Stimulated activated CD8-positive, alpha-beta memory T cell treated with anti-CD3 and anti-CD28 coated beads, Interleukin-2, amount 100 ng/mL, for 48 hours (primary cell): ENCODE measurements at regions not wholly inside any gene's neighbourhood (a gene's known extent, or its start where the extent isn't known, plus 50 kb on each side); places are given as distances from the start of the nearest gene placed in this dataset.
A peak's percentile ranks its signal among the peaks of the same experiment; 100 is the strongest.

Experiments used
- DNase-seq, 2 donors: peaks; one replicate each; pipeline ENCODE4 v3.0.0-alpha.2; 2020; ENCODE audit warnings: low read depth in 2 of 2

DNA sequence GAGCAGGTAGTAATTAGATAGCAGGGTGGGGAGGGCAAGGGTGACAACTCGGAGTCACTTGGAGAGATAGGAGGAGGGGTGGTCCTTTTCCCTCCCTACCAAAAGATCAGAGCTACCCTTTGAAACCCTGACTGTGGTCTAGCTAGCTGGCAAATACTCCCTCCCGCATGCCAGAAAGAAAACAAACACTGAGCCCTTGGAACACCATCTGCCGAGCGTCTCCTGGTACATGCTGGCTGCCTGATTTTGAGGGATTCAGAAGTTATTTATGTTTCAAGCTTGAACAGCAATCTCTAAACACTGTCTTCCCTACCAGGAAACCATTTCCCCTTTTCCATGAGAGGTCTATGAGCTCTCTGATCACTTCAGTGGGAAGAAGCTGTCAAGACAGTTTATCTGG lies 291.6 kb upstream of the CFAP20DC start:
- DNase-seq = no peak

GRCh38 chr3:59339818-59340217 lies 290.0 kb upstream of the CFAP20DC start:
- DNase-seq = no peak

GRCh38 chr3:59338934-59339333 lies 289.1 kb upstream of the CFAP20DC start:
- DNase-seq = no peak

- no peak for DNase-seq
Observed at GRCh38 chr3:59335338-59335737, 285.5 kb upstream of the CFAP20DC start.

GRCh38 chr3:59334585-59334984 lies 284.8 kb upstream of the CFAP20DC start:
- DNase-seq = no peak

- no peak for DNase-seq
Observed at GRCh38 chr3:59327376-59327808, 277.6 kb upstream of the CFAP20DC start.

GRCh38 chr3:59326246-59327024 lies 276.6 kb upstream of the CFAP20DC start:
- no peak for DNase-seq

DNA sequence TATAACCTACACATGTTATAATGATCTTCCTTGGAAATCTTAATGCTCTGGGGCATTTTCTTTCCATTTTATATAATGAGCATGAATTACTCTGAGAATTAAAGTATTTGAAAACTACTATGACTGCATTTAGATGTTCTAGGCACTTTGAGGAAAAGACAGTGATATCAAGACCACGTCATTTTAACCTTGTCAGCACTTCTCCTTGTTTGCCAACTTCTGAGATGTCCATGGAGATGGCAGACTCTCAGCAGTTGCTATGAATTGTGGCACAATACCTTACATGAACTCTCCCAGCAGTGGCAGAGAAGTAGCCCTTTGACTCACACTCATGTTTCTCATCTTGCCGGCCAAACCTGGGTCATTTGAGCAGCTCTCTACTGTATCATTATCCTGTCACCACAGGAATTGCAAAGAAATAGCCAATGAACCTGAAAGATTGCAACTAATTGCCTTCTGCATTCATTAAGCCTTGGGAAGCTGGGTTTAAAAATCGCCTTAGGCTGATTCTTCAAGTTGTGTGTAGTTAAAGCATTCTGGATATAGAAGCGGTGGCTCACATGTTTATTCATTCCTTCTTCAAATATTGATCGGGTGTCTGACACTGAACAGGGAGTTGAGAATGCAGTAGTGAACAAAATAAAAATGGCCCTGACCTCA lies 272.2 kb upstream of the CFAP20DC start:
- no peak for DNase-seq

GRCh38 chr3:59320080-59320479 lies 270.3 kb upstream of the CFAP20DC start:
- no peak for DNase-seq

DNA sequence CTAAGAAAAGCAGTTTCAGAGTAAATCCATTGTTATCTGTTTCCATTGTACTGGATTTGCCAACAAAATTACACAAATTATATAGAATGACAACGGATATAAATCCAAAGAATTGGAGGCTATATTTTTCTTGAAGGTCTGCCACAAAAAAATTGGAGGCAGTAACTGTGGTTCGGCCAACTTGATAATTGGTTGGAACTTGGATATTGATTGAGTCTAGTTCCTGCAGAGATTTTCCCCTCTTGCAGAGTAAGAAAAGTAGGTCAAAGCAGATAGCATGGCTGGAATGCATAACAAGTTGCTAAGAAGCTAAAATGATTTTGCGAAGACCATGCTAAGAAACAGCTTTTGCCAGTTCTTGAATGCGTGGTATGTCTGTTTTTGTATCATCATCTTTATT lies 269.6 kb upstream of the CFAP20DC start:
- no peak for DNase-seq

- no peak for DNase-seq
Observed at GRCh38 chr3:59318881-59319280, 269.1 kb upstream of the CFAP20DC start.

DNA sequence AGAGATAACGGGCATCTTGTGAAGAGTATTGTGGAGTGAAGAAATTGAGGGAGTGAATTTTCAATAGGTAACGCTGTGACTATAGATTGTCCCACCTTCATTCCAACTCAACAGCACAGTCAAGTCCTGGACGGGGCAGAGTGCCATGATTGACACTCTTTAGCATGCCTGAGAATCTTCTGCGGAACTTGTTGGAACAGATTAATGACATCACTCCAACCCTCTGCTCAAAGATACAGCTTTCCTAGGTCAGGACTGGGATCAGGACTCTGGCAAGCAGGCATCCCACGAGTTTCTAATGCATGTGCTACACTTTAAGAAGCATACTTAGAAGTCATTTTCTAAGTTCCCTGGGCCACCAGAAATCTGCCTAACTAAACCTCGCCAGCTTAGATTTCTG lies 267.6 kb upstream of the CFAP20DC start:
- DNase-seq = no peak

GRCh38 chr3:59316688-59317275 lies 267.0 kb upstream of the CFAP20DC start:
- DNase-seq = no peak

GRCh38 chr3:59313365-59313764 lies 263.5 kb upstream of the CFAP20DC start:
- peak; percentile 21 to 23 for DNase-seq

DNA sequence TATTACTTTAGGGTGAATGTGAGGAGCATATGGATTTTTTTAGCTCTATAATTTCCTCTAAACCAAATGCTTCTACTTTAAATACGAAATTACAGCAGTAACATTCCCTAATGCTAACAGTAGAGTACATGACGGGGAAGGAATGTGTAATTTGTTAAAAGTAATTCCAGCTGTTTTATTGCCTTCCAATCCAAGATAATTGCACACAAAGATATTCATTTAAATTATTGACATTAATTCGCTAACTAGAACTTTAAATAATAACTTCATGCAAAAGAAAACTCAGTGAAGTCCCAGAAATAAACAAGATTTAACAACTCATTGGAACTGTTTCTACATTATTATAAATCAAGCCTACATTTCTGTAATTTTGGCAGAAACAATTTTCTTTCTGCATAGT lies 261.4 kb upstream of the CFAP20DC start:
- DNase-seq = no peak

DNA sequence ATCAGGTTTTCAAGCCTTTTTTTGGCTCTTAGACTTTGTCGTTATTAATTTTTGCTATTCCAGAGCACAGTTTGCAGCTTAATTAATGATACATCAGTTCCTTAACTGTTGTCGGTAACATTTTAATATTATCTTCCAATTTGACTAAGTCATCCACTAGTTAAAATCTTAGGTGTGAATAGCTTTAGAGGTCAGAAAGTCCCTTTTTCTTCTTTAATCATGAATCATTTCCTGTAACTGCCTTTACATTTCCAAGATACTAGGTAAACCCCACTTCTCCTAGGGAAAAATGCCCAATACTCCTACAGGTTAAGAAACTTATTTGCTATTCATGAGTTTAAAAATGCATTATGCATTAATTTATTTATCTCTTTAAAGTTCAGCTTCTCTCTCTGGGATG lies 260.9 kb upstream of the CFAP20DC start:
- no peak for DNase-seq

- DNase-seq = no peak
Observed at GRCh38 chr3:59308684-59309083, 258.9 kb upstream of the CFAP20DC start.

DNA sequence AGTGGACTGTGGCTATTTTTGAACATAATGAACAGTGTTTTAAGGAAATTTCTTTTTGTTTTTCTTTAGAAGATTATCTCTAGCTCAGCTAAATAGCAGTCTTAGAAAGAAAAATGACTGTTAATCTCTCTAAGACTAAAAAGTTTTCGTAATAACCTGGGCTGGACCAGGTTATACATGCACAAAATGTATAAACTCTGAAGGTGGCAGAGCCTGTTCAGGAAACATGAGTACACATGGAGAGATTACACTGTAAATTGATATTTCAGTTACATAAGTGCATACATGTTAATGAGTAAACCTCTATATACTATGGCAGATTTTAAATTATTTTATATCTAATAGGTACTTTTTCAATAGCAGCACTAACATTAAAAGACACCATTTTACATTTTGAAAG lies 258.2 kb upstream of the CFAP20DC start:
- DNase-seq = no peak

DNA sequence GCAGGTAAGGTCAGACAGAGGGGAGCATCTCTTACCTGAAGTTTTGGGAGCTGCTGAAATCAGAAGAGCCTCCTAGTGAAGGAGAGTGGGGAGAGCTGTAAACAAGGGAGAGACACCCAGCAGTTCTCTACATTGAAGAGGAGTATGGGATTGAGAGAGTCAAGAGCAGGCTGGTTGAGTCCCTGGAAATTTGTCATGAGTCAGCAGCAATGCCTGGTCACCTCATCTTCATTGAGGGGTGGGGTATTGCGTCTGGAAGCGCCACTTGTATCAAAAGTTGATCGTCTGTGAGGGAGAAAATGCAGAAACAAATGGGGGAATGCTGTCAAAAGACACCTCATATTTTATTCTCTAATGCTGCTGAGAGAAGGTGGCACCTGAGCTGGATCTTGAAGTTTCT lies 256.6 kb upstream of the CFAP20DC start:
- no peak for DNase-seq

GRCh38 chr3:59304296-59304695 lies 254.5 kb upstream of the CFAP20DC start:
- no peak for DNase-seq

GRCh38 chr3:59303452-59303851 lies 253.6 kb upstream of the CFAP20DC start:
- DNase-seq = no peak

GRCh38 chr3:59302442-59302841 lies 252.6 kb upstream of the CFAP20DC start:
- no peak for DNase-seq

DNA sequence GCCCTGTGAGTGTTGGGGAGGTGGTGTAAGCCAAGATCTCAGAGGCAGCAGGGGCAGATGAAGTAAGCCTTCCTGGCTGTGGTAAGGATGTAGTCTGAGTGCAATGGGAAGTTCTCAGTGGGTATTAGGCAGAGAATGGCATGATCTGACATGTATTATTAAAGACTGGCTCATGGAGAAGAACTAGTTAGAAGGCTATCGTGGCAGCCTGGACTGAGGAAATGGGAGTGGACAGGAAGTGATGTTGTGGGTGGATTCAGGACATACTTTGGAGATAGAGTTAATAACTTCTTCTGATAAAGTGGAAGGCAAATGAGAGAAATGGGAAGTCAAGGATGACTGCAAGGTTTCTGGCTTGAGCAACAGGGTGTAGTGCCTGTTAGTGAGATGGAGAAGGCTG lies 250.9 kb upstream of the CFAP20DC start:
- no peak for DNase-seq
